Ovary (tissue), 7 donors: ENCODE measurements at regions not wholly inside any gene's neighbourhood (a gene's known extent, or its start where the extent isn't known, plus 50 kb on each side); places are given as distances from the start of the nearest gene placed in this dataset.

Experiments
- DNase-seq, 5 donors: peaks; one replicate each; pipeline ENCODE4 v3.0.0-alpha.2; 2019 to 2020
- H3K27ac ChIP-seq, 2 donors: fragments of 200-600 bp; one replicate each; pipeline versions ENCODE4 v1.5.1 to v1.8.0; 2019 to 2022
- H3K27me3 ChIP-seq: fragments of 200-600 bp; one replicate; pipeline ENCODE4 v1.8.0; 2022
- H3K36me3 ChIP-seq: fragments of 200-600 bp; sonication (generic); one replicate; pipeline ENCODE4 v1.5.1; 2019
- H3K4me1 ChIP-seq: one replicate; pipeline ENCODE4 v1.8.1; 2013; ENCODE audit warnings: mild to moderate bottlenecking, moderate library complexity; ENCODE audit not compliant: insufficient read depth
- H3K4me3 ChIP-seq: fragments of 200-600 bp; sonication (generic); one replicate; pipeline ENCODE4 v1.5.1; 2017
- H3K9me3 ChIP-seq, 2 donors: fragments of 200-600 bp in 1 of 2; sonication (generic) in 1 of 2; one replicate each; pipeline versions ENCODE4 v1.5.1 to v1.8.1; 2013 to 2019; ENCODE audit warnings: mild to moderate bottlenecking in 1 of 2, moderate library complexity in 1 of 2
- EP300 ChIP-seq: sonication (generic); formaldehyde crosslinking; IDR thresholded peaks from one replicate; pipeline ENCODE4 v1.6.1; 2017; ENCODE audit warnings: antibody characterized with exemption
- POLR2A ChIP-seq: fragments of 450-650 bp; IDR thresholded peaks from one replicate; pipeline ENCODE4 v1.6.1; 2017; ENCODE audit warnings: antibody characterized with exemption, mild to moderate bottlenecking, moderate library complexity
- WGBS, 3 donors: extraction: QIAGEN DNeasy Blood & Tissue Kit in 1 of 3; methylation state at CpG; one replicate each; pipeline versions ENCODE4 v1.1.5 to v1.1.7; 2013 to 2017; 5-methylcytosine and 5-hydroxymethylcytosine counted together
- intact Hi-C, 4 donors: fragments of 100-400 bp; cut with DNase I; formaldehyde crosslinking; loops; one replicate each; pipeline versions ENCODE4 v1.11.0 to v1.15.1; 2022 to 2023
- TF ChIP-seq, protein P1 (sequence below), 3 donors: fragments of 450-650 bp in 2 of 3; fragments of 200-600 bp in 1 of 3; IDR thresholded peaks; one replicate each; pipeline versions ENCODE4 v1.5.1 to v1.8.0; 2016 to 2022; ENCODE audit warnings: antibody characterized with exemption in 3 of 3, mild to moderate bottlenecking in 1 of 3
- donor health status: DM: no; HTN: no; CAD: no; lungs with moderate emphysema.
- donor health status: DM: no; HTN: no; CAD: no.
- donor health status: Bipolar disorder and iron deficiency.
- donor health status: DM: no; HTN: no; CAD: no.
- donor health status: DM: yes; HTN: yes; CAD: no.

DNA sequence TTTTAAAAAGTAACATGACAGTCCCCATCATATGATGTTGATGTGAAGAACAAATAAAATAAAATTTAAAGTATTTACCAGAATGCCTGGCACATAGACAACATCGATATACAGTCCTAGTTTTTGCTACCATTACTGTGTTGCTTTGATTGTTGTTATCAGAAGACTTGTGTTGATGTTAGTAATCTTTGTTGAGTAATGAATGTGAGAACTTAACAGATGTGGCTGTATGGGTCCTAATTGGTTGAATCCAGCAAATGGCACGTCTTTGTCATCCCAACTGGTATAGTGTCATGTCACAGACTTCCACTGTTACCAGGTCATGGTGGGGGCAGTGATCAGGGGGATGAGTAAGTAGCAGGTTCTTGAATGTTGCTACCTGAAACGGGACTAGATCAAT lies 1151.4 kb upstream of the CDH8 start:
- 49 to 71% (median 52%) methylated on average over 3 of the region's 3 CpGs for WGBS, 3 donors
- Histone ChIP-seq H3K36me3 (no peaks in the 10 kb centered on the region), H3K9me3 (no peaks in the 10 kb centered on the region), H3K27me3 (no peaks in the 10 kb centered on the region), H3K27ac (no peak overlapping the region), H3K4me3 (no peak overlapping the region), H3K4me1 (no peaks in the 10 kb centered on the region)
- intact Hi-C loops = no loop called here
- no peak for DNase-seq
- TF ChIP-seq EP300 = no peak
- TF ChIP-seq POLR2A = no peak
- TF ChIP-seq, protein P1, sequence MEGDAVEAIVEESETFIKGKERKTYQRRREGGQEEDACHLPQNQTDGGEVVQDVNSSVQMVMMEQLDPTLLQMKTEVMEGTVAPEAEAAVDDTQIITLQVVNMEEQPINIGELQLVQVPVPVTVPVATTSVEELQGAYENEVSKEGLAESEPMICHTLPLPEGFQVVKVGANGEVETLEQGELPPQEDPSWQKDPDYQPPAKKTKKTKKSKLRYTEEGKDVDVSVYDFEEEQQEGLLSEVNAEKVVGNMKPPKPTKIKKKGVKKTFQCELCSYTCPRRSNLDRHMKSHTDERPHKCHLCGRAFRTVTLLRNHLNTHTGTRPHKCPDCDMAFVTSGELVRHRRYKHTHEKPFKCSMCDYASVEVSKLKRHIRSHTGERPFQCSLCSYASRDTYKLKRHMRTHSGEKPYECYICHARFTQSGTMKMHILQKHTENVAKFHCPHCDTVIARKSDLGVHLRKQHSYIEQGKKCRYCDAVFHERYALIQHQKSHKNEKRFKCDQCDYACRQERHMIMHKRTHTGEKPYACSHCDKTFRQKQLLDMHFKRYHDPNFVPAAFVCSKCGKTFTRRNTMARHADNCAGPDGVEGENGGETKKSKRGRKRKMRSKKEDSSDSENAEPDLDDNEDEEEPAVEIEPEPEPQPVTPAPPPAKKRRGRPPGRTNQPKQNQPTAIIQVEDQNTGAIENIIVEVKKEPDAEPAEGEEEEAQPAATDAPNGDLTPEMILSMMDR (IDR thresholded peaks at IDR 0.05) = no peak

DNA sequence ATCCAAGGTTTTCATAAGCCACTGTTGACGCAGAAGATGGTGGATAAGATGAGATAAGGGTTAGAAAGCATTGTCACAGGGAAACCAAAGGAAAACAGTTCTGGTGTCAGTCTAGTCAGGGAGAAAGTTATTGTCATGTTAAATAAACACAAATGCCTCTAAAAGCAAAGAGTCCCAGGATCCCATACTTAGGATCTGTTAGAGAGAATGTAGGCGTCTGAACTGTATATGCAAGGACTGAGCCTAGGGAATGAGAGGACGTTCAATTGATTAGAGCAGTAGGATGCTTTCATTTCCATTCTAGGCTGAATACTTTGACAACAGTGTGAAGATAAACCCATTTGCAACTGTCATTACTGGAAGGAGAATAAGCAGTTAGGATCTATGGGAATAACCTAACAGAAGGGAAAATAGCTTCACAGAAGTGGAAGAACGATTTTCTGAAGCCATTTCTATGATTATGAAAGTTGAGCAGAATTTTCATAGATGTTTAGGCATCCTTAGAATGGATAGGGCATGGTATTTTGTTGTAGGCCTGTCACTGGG lies 1149.1 kb upstream of the CDH8 start:
- H3K4me3 ChIP-seq = no peak overlapping the region
- DNase-seq = no peak
- intact Hi-C loops = no loop called here
- no peak for TF ChIP-seq EP300
- TF ChIP-seq, protein P1 (IDR thresholded peaks at IDR 0.05) = no peak
- no peak for TF ChIP-seq POLR2A
- H3K27me3 ChIP-seq = no peaks in the 10 kb centered on the region
- no peaks in the 10 kb centered on the region for H3K36me3 ChIP-seq
- no peaks in the 10 kb centered on the region for H3K4me1 ChIP-seq
- 40 to 53% (median 41%) methylated on average over 4 of the region's 4 CpGs for WGBS, 3 donors
- no peak overlapping the region for H3K27ac ChIP-seq
- H3K9me3 ChIP-seq = no peaks in the 10 kb centered on the region

DNA sequence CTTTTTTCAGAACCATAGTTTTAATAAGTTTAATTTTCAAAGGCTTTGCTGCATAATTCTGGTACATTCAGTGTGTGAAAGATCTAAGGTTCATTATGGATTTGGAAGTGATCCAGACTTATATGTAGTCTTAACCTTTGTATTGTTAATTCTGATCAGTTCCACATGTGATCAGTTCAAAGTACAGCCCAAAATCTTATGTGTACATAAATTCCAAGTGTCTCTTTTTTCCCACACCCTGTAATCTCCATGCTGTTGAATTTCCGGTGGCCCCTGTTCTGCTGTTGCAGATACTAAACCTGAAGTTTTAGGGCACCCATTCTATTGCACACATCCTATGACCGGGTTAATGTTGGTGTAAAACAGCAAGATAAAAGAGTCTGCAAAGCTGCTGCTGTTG lies 1147.5 kb upstream of the CDH8 start:
- Histone ChIP-seq H3K4me3 (no peak overlapping the region), H3K27me3 (no peaks in the 10 kb centered on the region), H3K27ac (no peak overlapping the region), H3K9me3 (no peaks in the 10 kb centered on the region), H3K4me1 (no peaks in the 10 kb centered on the region), H3K36me3 (no peaks in the 10 kb centered on the region)
- TF ChIP-seq, protein P1 (IDR thresholded peaks at IDR 0.05) = no peak
- TF ChIP-seq POLR2A (no peak), EP300 (no peak)
- no peak for DNase-seq
- intact Hi-C loops = no loop called here
- WGBS, 3 donors = 19 to 59% (median 35%) methylated on average over 2 of the region's 2 CpGs

DNA sequence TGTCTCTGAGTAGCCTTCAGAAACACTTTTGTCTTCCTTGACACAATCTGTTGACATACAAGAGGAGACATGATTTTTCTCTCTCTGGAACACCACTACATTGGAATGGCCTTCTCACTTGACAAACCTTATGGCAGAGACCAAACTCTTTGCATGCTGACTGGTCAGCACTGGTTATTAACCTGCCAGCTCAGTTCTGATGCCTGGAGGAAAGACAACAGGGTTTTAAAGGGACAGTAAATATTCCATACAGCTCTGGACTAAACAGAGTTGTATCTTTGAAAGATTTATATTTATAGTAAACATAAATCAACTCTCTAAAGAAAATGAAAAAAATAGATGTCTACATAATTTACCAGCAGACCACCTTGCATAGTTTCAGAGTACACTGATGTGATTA lies 1139.1 kb upstream of the CDH8 start:
- Histone ChIP-seq H3K4me3 (no peak overlapping the region), H3K27ac (no peak overlapping the region), H3K4me1 (no peaks in the 10 kb centered on the region), H3K9me3 (no peaks in the 10 kb centered on the region), H3K36me3 (no peaks in the 10 kb centered on the region), H3K27me3 (no peaks in the 10 kb centered on the region)
- TF ChIP-seq EP300 (no peak), POLR2A (no peak)
- TF ChIP-seq, protein P1 (IDR thresholded peaks at IDR 0.05) = no peak
- DNase-seq = no peak
- intact Hi-C loops = no loop called here

DNA sequence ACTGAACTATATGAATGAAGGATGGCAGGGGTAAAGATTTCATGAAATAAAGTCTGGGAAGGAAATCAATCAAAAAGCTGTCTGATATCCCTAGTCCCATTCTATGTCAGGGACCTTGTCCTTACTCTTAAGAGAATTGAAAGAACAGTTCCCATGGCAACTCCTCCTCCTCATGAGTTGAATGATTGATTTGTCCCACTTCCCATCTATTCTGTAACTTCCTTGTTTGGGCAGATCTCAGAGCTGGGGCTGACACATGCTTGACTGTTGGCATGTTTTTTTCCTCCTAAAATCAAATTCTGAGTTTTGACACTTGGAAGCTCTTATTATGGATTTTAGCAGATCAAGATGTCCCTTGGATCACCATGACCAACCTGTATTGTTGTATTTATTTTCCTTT lies 1138.6 kb upstream of the CDH8 start:
- Histone ChIP-seq H3K36me3 (no peaks in the 10 kb centered on the region), H3K27ac (no peak overlapping the region), H3K9me3 (no peaks in the 10 kb centered on the region), H3K27me3 (no peaks in the 10 kb centered on the region), H3K4me3 (no peak overlapping the region), H3K4me1 (no peaks in the 10 kb centered on the region)
- intact Hi-C loops = no loop called here
- no peak for DNase-seq
- TF ChIP-seq, protein P1 (IDR thresholded peaks at IDR 0.05) = no peak
- TF ChIP-seq POLR2A (no peak), EP300 (no peak)
